ENCODE measurements at regions not wholly inside any gene's neighbourhood (a gene's known extent, or its start where the extent isn't known, plus 50 kb on each side); places are given as distances from the start of the nearest gene placed in this dataset.

DNA sequence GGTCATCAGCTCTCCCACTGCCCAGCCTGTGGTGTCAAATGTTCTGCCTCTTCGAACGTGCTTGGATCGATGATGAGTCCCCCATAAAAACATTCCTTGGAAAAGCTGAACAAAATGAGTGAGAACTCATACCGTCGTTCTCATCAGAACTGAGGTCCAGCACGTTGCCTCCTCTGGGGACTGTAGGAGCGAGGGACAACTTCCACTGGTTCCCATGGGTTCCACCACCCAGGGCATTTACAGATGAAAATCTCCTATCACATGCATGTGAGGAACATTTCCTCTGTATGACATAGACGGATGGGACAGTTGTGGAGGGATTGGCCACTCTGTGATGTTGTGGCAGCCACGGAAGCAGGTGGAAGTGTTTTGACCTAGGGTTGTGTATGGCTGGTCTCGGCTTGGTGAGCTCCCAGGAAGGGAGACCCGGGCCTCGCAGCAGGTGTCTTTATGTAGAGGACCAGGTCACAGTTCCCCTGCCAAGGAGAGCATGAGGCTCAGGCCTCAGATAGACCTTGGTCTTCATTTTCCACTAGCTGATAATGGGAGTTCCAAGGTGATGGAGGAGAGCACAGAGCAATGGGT, 113.0 kb downstream of the SNRPN start:
- Histone ChIP-seq H3K4me2 (ENCODE audit: insufficient read depth, low read length) (no peak overlapping the region), H3K79me2 (ENCODE audit: control insufficient read depth, insufficient read depth, low read length) (no peaks in the 10 kb centered on the region), H4K20me1 (replicated peaks; ENCODE audit: control insufficient read depth, extremely low read depth, insufficient read depth, low read length) (no peaks in the 10 kb centered on the region), H3K36me3 (ENCODE audit: control insufficient read depth in 2 of 2, extremely low read depth in 1 of 2, insufficient read depth in 2 of 2, low read length in 2 of 2) (peaks cover 0 to 68% of the 10 kb centered on the region in 2 experiments), H3K9ac (replicated peaks; ENCODE audit: extremely low read depth, insufficient read depth, low read length) (no peak overlapping the region), H3K9me3 (replicated peaks; ENCODE audit: control insufficient read depth, insufficient read depth, low read length) (peaks cover 83% of the 10 kb centered on the region), H3K27me3 (ENCODE audit: control insufficient read depth in 2 of 2, insufficient read depth in 2 of 2, low read length in 2 of 2) (no peaks in the 10 kb centered on the region), H3K9me1 (replicated peaks; ENCODE audit: control insufficient read depth, extremely low read depth, insufficient read depth, low read length) (no peaks in the 10 kb centered on the region), H2AFZ (ENCODE audit: low read depth, low read length) (no peak overlapping the region), H3K27ac (ENCODE audit: insufficient read depth, low read depth, low read length) (no peak overlapping the region), H3K4me3 (replicated peaks in 1 of 3; ENCODE audit: insufficient read depth in 1 of 3, low read depth in 1 of 3, low read length in 3 of 3) (no peak overlapping the region), H3K4me1 (ENCODE audit: control insufficient read depth, extremely low read depth, insufficient read depth, low read length) (no peaks in the 10 kb centered on the region)
- intact Hi-C loops (cut with micrococcal nuclease) (no loop called here), dilution Hi-C loops (cut with MboI; ENCODE audit: extremely low pct_ligation_motif_present, low sequenced_read_pairs) (no loop called here)
- DNase-seq (ENCODE audit: low read depth, low spot score) (no peak), FAIRE-seq (no peak)
- ChIA-PET CTCF (no interaction called here), POLR2A (no interaction called here)
- TF ChIP-seq MAX (IDR thresholded peaks at IDR 0.05; ENCODE audit: insufficient read depth, insufficient read length): no peak
- TF ChIP-seq, protein P1, sequence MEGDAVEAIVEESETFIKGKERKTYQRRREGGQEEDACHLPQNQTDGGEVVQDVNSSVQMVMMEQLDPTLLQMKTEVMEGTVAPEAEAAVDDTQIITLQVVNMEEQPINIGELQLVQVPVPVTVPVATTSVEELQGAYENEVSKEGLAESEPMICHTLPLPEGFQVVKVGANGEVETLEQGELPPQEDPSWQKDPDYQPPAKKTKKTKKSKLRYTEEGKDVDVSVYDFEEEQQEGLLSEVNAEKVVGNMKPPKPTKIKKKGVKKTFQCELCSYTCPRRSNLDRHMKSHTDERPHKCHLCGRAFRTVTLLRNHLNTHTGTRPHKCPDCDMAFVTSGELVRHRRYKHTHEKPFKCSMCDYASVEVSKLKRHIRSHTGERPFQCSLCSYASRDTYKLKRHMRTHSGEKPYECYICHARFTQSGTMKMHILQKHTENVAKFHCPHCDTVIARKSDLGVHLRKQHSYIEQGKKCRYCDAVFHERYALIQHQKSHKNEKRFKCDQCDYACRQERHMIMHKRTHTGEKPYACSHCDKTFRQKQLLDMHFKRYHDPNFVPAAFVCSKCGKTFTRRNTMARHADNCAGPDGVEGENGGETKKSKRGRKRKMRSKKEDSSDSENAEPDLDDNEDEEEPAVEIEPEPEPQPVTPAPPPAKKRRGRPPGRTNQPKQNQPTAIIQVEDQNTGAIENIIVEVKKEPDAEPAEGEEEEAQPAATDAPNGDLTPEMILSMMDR (IDR thresholded peaks at IDR 0.05; ENCODE audit: extremely low read depth in 1 of 2, insufficient read depth in 1 of 2, low read depth in 1 of 2, low read length in 2 of 2): no peak
- TF ChIP-seq JUN (IDR thresholded peaks at IDR 0.05; ENCODE audit: borderline replicate concordance, insufficient read depth, insufficient read length, low read depth): no peak
- no peak for TF ChIP-seq EZH2 (IDR thresholded peaks at IDR 0.05; ENCODE audit: borderline replicate concordance, low read depth, low read length, severe bottlenecking)
- no peak for TF ChIP-seq FOS (IDR thresholded peaks at IDR 0.05; ENCODE audit: borderline replicate concordance, insufficient read depth, low read length)
- TF ChIP-seq GATA2 (IDR thresholded peaks at IDR 0.05; ENCODE audit: insufficient read depth, insufficient read length, low read depth, low read length): no peak
- no peak for TF ChIP-seq POLR2A (IDR thresholded peaks at IDR 0.05; ENCODE audit: low read depth, low read length)
- no peak for TF ChIP-seq POLR2AphosphoS5 (IDR thresholded peaks at IDR 0.05; ENCODE audit: insufficient read depth, low read depth, low read length)
- no TSS peak for BruUV-seq (replicated peaks)
